ENCODE measurements at regions not wholly inside any gene's neighbourhood (a gene's known extent, or its start where the extent isn't known, plus 50 kb on each side); places are given as distances from the start of the nearest gene placed in this dataset.

DNA sequence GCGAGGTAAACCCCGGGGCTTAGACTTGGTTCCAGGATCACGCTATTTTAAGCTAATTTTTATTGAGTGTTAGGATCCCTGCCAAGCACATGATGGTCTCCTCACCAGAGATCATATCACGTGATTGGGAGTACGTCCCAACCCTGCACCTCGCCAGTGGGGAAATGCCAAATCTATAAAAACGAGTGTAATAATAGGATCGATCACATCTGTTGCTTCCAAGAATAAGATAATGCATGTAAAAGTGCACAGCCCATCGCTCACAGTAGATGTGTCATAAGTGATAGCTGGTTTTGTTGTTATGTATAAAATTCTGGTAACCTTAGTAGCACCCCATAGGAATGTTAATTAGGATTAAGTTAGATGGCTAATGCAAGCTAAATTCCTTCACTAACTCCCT is 581.0 kb upstream of the TMEM132C start:
- ChIA-PET POLR2A (no interaction called here), CTCF (no interaction called here)
- FAIRE-seq (no peak), DNase-seq (ENCODE audit: low read depth, low spot score) (no peak)
- BruUV-seq (replicated peaks), result no TSS peak
- Histone ChIP-seq H3K4me3 (replicated peaks in 1 of 3; ENCODE audit: insufficient read depth in 1 of 3, low read depth in 1 of 3, low read length in 3 of 3) (no peak overlapping the region), H4K20me1 (replicated peaks; ENCODE audit: control insufficient read depth, extremely low read depth, insufficient read depth, low read length) (no peaks in the 10 kb centered on the region), H3K9ac (replicated peaks; ENCODE audit: extremely low read depth, insufficient read depth, low read length) (no peak overlapping the region), H3K79me2 (ENCODE audit: control insufficient read depth, insufficient read depth, low read length) (no peaks in the 10 kb centered on the region), H3K4me1 (ENCODE audit: control insufficient read depth, extremely low read depth, insufficient read depth, low read length) (no peaks in the 10 kb centered on the region), H3K9me1 (replicated peaks; ENCODE audit: control insufficient read depth, extremely low read depth, insufficient read depth, low read length) (no peaks in the 10 kb centered on the region), H2AFZ (ENCODE audit: low read depth, low read length) (no peak overlapping the region), H3K9me3 (replicated peaks; ENCODE audit: control insufficient read depth, insufficient read depth, low read length) (peaks cover 11% of the 10 kb centered on the region), H3K27me3 (ENCODE audit: control insufficient read depth in 2 of 2, insufficient read depth in 2 of 2, low read length in 2 of 2) (no peaks in the 10 kb centered on the region), H3K4me2 (ENCODE audit: insufficient read depth, low read length) (no peak overlapping the region), H3K27ac (ENCODE audit: insufficient read depth, low read depth, low read length) (no peak overlapping the region), H3K36me3 (ENCODE audit: control insufficient read depth in 2 of 2, extremely low read depth in 1 of 2, insufficient read depth in 2 of 2, low read length in 2 of 2) (no peaks in the 10 kb centered on the region)
- intact Hi-C loops (cut with micrococcal nuclease) (no loop called here), dilution Hi-C loops (cut with MboI; ENCODE audit: extremely low pct_ligation_motif_present, low sequenced_read_pairs) (no loop called here)
- TF ChIP-seq JUN (IDR thresholded peaks at IDR 0.05; ENCODE audit: borderline replicate concordance, insufficient read depth, insufficient read length, low read depth) (no peak), POLR2A (IDR thresholded peaks at IDR 0.05; ENCODE audit: low read depth, low read length) (no peak), MYC (IDR thresholded peaks at IDR 0.05; ENCODE audit: low read depth, low read length) (no peak), POLR2AphosphoS5 (IDR thresholded peaks at IDR 0.05; ENCODE audit: insufficient read depth, low read depth, low read length) (no peak), EZH2 (IDR thresholded peaks at IDR 0.05; ENCODE audit: borderline replicate concordance, low read depth, low read length, severe bottlenecking) (no peak), MAX (IDR thresholded peaks at IDR 0.05; ENCODE audit: insufficient read depth, insufficient read length) (no peak), GATA2 (IDR thresholded peaks at IDR 0.05; ENCODE audit: insufficient read depth, insufficient read length, low read depth, low read length) (no peak), FOS (IDR thresholded peaks at IDR 0.05; ENCODE audit: borderline replicate concordance, insufficient read depth, low read length) (no peak)
- TF ChIP-seq, protein P1, sequence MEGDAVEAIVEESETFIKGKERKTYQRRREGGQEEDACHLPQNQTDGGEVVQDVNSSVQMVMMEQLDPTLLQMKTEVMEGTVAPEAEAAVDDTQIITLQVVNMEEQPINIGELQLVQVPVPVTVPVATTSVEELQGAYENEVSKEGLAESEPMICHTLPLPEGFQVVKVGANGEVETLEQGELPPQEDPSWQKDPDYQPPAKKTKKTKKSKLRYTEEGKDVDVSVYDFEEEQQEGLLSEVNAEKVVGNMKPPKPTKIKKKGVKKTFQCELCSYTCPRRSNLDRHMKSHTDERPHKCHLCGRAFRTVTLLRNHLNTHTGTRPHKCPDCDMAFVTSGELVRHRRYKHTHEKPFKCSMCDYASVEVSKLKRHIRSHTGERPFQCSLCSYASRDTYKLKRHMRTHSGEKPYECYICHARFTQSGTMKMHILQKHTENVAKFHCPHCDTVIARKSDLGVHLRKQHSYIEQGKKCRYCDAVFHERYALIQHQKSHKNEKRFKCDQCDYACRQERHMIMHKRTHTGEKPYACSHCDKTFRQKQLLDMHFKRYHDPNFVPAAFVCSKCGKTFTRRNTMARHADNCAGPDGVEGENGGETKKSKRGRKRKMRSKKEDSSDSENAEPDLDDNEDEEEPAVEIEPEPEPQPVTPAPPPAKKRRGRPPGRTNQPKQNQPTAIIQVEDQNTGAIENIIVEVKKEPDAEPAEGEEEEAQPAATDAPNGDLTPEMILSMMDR (IDR thresholded peaks at IDR 0.05; ENCODE audit: extremely low read depth in 1 of 2, insufficient read depth in 1 of 2, low read depth in 1 of 2, low read length in 2 of 2), result no peak

Measured in endothelial cell of umbilical vein (primary cell).